H1 (cell line): ENCODE measurements at regions not wholly inside any gene's neighbourhood (a gene's known extent, or its start where the extent isn't known, plus 50 kb on each side); places are given as distances from the start of the nearest gene placed in this dataset.

Experiments used
- CTCF ChIA-PET: fragments of 300-600 bp; sonication (Branson Sonifier 250); formaldehyde crosslinking; loops from one replicate; lab custom pipeline; 2021; ENCODE audit not compliant: partially characterized antibody; lab: Charles Lee
- POLR2A ChIA-PET: fragments of 300-600 bp; sonication (Branson Sonifier 250); formaldehyde crosslinking; loops from one replicate; lab custom pipeline; 2021; ENCODE audit warnings: inconsistent platforms; ENCODE audit not compliant: partially characterized antibody; lab: Charles Lee
- DNase-seq, 2 experiments: peaks; one replicate each; pipeline versions ENCODE4 v3.0.0 to v3.0.0-alpha.2; 2010 to 2022; ENCODE audit warnings: low spot score in 2 of 2, low read depth in 1 of 2, mixed read lengths in 1 of 2
- FAIRE-seq: peaks from 2 replicates; lab custom pipeline; 2011; peaks lifted over from hg19 to GRCh38; lab: Jason Lieb, UNC
- H2AFZ ChIP-seq: 2 replicates; pipeline ENCODE4 v1.8.1; 2012; ENCODE audit warnings: low read length, inconsistent platforms
- H2AK5ac ChIP-seq: 2 replicates; pipeline ENCODE4 v1.6.1; 2013; ENCODE audit warnings: low read depth, low read length
- H2BK120ac ChIP-seq: replicated peaks from 2 replicates; pipeline ENCODE3; 2013; ENCODE audit warnings: low read depth, low read length, inconsistent platforms
- H2BK12ac ChIP-seq: 2 replicates; pipeline ENCODE4 v1.6.1; 2013; ENCODE audit warnings: low read depth, low read length
- H2BK15ac ChIP-seq: 2 replicates; pipeline ENCODE4 v1.6.1; 2013; ENCODE audit warnings: low read length
- H2BK20ac ChIP-seq: 2 replicates; pipeline ENCODE4 v1.6.1; 2013; ENCODE audit warnings: low read length
- H2BK5ac ChIP-seq: 2 replicates; pipeline ENCODE4 v1.6.1; 2013; ENCODE audit warnings: low read depth, low read length
- H3K14ac ChIP-seq: 2 replicates; pipeline ENCODE4 v1.6.1; 2013; ENCODE audit warnings: inconsistent platforms; ENCODE audit not compliant: insufficient read length
- H3K18ac ChIP-seq: 2 replicates; pipeline ENCODE4 v1.6.1; 2013; ENCODE audit warnings: low read length; ENCODE audit errors: extremely low read depth
- H3K23ac ChIP-seq: 2 replicates; pipeline ENCODE4 v1.6.1; 2013; ENCODE audit warnings: inconsistent platforms; ENCODE audit not compliant: insufficient read length
- H3K23me2 ChIP-seq: 2 replicates; pipeline ENCODE4 v1.6.1; 2013; ENCODE audit warnings: low read depth, low read length
- H3K27ac ChIP-seq: 2 replicates; pipeline ENCODE4 v1.6.1; 2011; ENCODE audit warnings: low read depth, low read length, inconsistent platforms
- H3K27me3 ChIP-seq, 4 experiments: replicated peaks in 1 of 4; 1 replicate in 1 of 4; 2 replicates in 3 of 4; pipeline versions ENCODE4 v1.6.1 to v1.8.1; 2011 to 2013; ENCODE audit warnings: low read length in 3 of 4, mild to moderate bottlenecking in 3 of 4, inconsistent platforms in 2 of 4, mixed read lengths in 2 of 4, moderate library complexity in 1 of 4; ENCODE audit not compliant: control insufficient read depth in 3 of 4, insufficient read depth in 3 of 4; ENCODE audit errors: extremely low read depth in 1 of 4
- H3K36me3 ChIP-seq, 4 experiments: 2 replicates each; pipeline versions ENCODE4 v1.6.1 to v1.8.1; 2011 to 2013; ENCODE audit warnings: mild to moderate bottlenecking in 4 of 4, low read length in 3 of 4, moderate library complexity in 2 of 4, control low read depth in 1 of 4, inconsistent platforms in 1 of 4; ENCODE audit not compliant: insufficient read depth in 4 of 4, control insufficient read depth in 2 of 4
- H3K4ac ChIP-seq: replicated peaks from 2 replicates; pipeline ENCODE3; 2013; ENCODE audit warnings: low read length, low read depth, mixed read lengths, inconsistent platforms; ENCODE audit not compliant: insufficient read length
- H3K4me1 ChIP-seq, 4 experiments: replicated peaks in 1 of 4; 1 replicate in 1 of 4; 2 replicates in 3 of 4; pipeline versions ENCODE4 v1.6.1 to v1.8.1; 2011 to 2013; ENCODE audit warnings: low read length in 3 of 4, inconsistent platforms in 2 of 4, mixed read lengths in 1 of 4; ENCODE audit not compliant: insufficient read depth in 4 of 4, control insufficient read depth in 3 of 4
- H3K4me2 ChIP-seq, 2 experiments: 2 replicates each; pipeline versions ENCODE4 v1.6.1 to v1.8.1; 2011 to 2013; ENCODE audit warnings: low read depth in 2 of 2, low read length in 2 of 2, control low read depth in 1 of 2, inconsistent platforms in 1 of 2, mild to moderate bottlenecking in 1 of 2; ENCODE audit not compliant: insufficient read depth in 1 of 2
- H3K4me3 ChIP-seq, 4 experiments: fragments of 200-600, 300-600 bp in 1 of 4; sonication (generic), shearing (Covaris generic), sonication (Bioruptor Twin) in 1 of 4; 2 replicates each; pipeline versions ENCODE4 v1.5.1 to v1.8.1; 2011 to 2016; ENCODE audit warnings: low read length in 4 of 4, low read depth in 3 of 4, control low read depth in 2 of 4, inconsistent platforms in 2 of 4, mild to moderate bottlenecking in 2 of 4, mixed read lengths in 1 of 4, moderate library complexity in 1 of 4; ENCODE audit not compliant: insufficient read depth in 2 of 4; ENCODE audit errors: extremely low read depth in 1 of 4
- H3K56ac ChIP-seq: replicated peaks from 2 replicates; pipeline ENCODE3; 2013; ENCODE audit warnings: low read depth, mild to moderate bottlenecking, mixed read lengths, low read length, inconsistent platforms; ENCODE audit not compliant: insufficient read length
- H3K79me1 ChIP-seq: 2 replicates; pipeline ENCODE4 v1.6.1; 2013; ENCODE audit warnings: low read depth, low read length, control low read depth
- H3K79me2 ChIP-seq, 2 experiments: 2 replicates each; pipeline versions ENCODE4 v1.6.1 to v1.8.1; 2012 to 2013; ENCODE audit warnings: low read length in 2 of 2, mild to moderate bottlenecking in 2 of 2, inconsistent platforms in 1 of 2; ENCODE audit not compliant: insufficient read depth in 2 of 2, control insufficient read depth in 1 of 2
- H3K9ac ChIP-seq, 4 experiments: replicated peaks in 1 of 4; 1 replicate in 1 of 4; 2 replicates in 3 of 4; pipeline versions ENCODE4 v1.6.1 to v1.8.1; 2011 to 2013; ENCODE audit warnings: low read depth in 3 of 4, low read length in 3 of 4, control low read depth in 2 of 4, mild to moderate bottlenecking in 2 of 4, moderate library complexity in 2 of 4, inconsistent platforms in 1 of 4; ENCODE audit errors: extremely low read depth in 1 of 4
- H3K9me3 ChIP-seq, 2 experiments: 2 replicates each; pipeline versions ENCODE4 v1.6.1 to v1.8.1; 2012 to 2013; ENCODE audit warnings: mild to moderate bottlenecking in 2 of 2, moderate library complexity in 2 of 2, control low read depth in 1 of 2, inconsistent platforms in 1 of 2, low read depth in 1 of 2, low read length in 1 of 2, mixed read lengths in 1 of 2; ENCODE audit not compliant: insufficient read depth in 2 of 2
- H4K20me1 ChIP-seq, 2 experiments: replicated peaks in 1 of 2; 2 replicates each; pipeline versions ENCODE3 to v1.8.1; 2011 to 2013; ENCODE audit warnings: inconsistent platforms in 2 of 2, low read length in 2 of 2, mild to moderate bottlenecking in 1 of 2; ENCODE audit not compliant: insufficient read depth in 2 of 2, control insufficient read depth in 1 of 2
- H4K5ac ChIP-seq: 2 replicates; pipeline ENCODE4 v1.6.1; 2013; ENCODE audit warnings: low read length, low read depth, mixed read lengths, inconsistent platforms; ENCODE audit not compliant: insufficient read length
- H4K8ac ChIP-seq: 2 replicates; pipeline ENCODE4 v1.8.0; 2013; ENCODE audit warnings: mild to moderate bottlenecking, moderate library complexity, low read length, inconsistent platforms; ENCODE audit not compliant: insufficient read depth; ENCODE audit errors: extremely low read depth
- H4K91ac ChIP-seq: replicated peaks from 2 replicates; pipeline ENCODE3; 2013; ENCODE audit warnings: low read length, mixed read lengths, inconsistent platforms; ENCODE audit not compliant: insufficient read length
- CEBPB ChIP-seq: IDR thresholded peaks from 2 replicates; pipeline ENCODE4 v1.6.1; 2012; ENCODE audit warnings: low read depth, low read length
- EP300 ChIP-seq, 2 experiments: IDR thresholded peaks; 1 replicate in 1 of 2; 2 replicates in 1 of 2; pipeline ENCODE4 v1.6.1; 2011 to 2012; ENCODE audit warnings: low read depth in 2 of 2, low read length in 2 of 2, mild to moderate bottlenecking in 2 of 2, borderline replicate concordance in 1 of 2, inconsistent platforms in 1 of 2, moderate library complexity in 1 of 2
- JUN ChIP-seq: IDR thresholded peaks from 2 replicates; pipeline ENCODE4 v1.6.1; 2011; ENCODE audit warnings: low read depth, mild to moderate bottlenecking, improper control_type of control experiment, low read length
- KDM4A ChIP-seq: IDR thresholded peaks from one replicate; pipeline ENCODE4 v1.7.1; 2012; ENCODE audit warnings: low read depth, mild to moderate bottlenecking, moderate library complexity, low read length, inconsistent platforms; ENCODE audit not compliant: severe bottlenecking
- NANOG ChIP-seq: IDR thresholded peaks from 2 replicates; pipeline ENCODE4 v1.6.1; 2011; ENCODE audit warnings: low read length, low read depth, mild to moderate bottlenecking, inconsistent platforms; ENCODE audit not compliant: insufficient read depth, poor library complexity, severe bottlenecking
- POLR2AphosphoS5 ChIP-seq: IDR thresholded peaks from 2 replicates; pipeline ENCODE4 v1.6.1; 2011; ENCODE audit warnings: low read depth, low read length
- POU5F1 ChIP-seq: IDR thresholded peaks from 2 replicates; pipeline ENCODE4 v1.6.1; 2011; ENCODE audit warnings: low read depth, mild to moderate bottlenecking, low read length, moderate library complexity
- RAD21 ChIP-seq, 2 experiments: IDR thresholded peaks in 1 of 2; conservative IDR thresholded peaks in 1 of 2; 2 replicates each; pipeline ENCODE4 v1.6.1; 2011; ENCODE audit warnings: low read depth in 2 of 2, low read length in 2 of 2, improper control_type of control experiment in 1 of 2, inconsistent platforms in 1 of 2, mild to moderate bottlenecking in 1 of 2, moderate library complexity in 1 of 2
- SIN3A ChIP-seq, 2 experiments: IDR thresholded peaks in 1 of 2; conservative IDR thresholded peaks in 1 of 2; 2 replicates each; pipeline ENCODE4 v1.6.1; 2011 to 2012; ENCODE audit warnings: low read length in 2 of 2, improper control_type of control experiment in 1 of 2, low read depth in 1 of 2, mild to moderate bottlenecking in 1 of 2
- TEAD4 ChIP-seq: IDR thresholded peaks from 2 replicates; pipeline ENCODE4 v1.6.1; 2012; ENCODE audit warnings: low read depth, low read length, inconsistent platforms, mixed read lengths
- USF2 ChIP-seq: IDR thresholded peaks from 2 replicates; pipeline ENCODE4 v1.6.1; 2011; ENCODE audit warnings: low read length, improper control_type of control experiment
- YY1 ChIP-seq: IDR thresholded peaks from 2 replicates; pipeline ENCODE4 v1.6.1; 2011; ENCODE audit warnings: low read depth, mild to moderate bottlenecking, low read length
- whole genome bisulfite sequencing, 2 experiments: shearing (Covaris generic) in 1 of 2; methylation state at CpG; one replicate each; pipeline versions ENCODE4 v1.1.6 to v1.1.7; 2013 to 2015; ENCODE audit warnings: low lambda C conversion rate in 2 of 2, mixed read lengths in 2 of 2, inconsistent platforms in 1 of 2, low coverage in 1 of 2, missing lambda C conversion rate in 1 of 2; ENCODE audit not compliant: insufficient replicate concordance in 2 of 2, insufficient coverage in 1 of 2, insufficient read length in 1 of 2; ENCODE audit errors: extremely low coverage in 1 of 2, missing lambda C conversion rate in 1 of 2; 5-methylcytosine and 5-hydroxymethylcytosine counted together

DNA sequence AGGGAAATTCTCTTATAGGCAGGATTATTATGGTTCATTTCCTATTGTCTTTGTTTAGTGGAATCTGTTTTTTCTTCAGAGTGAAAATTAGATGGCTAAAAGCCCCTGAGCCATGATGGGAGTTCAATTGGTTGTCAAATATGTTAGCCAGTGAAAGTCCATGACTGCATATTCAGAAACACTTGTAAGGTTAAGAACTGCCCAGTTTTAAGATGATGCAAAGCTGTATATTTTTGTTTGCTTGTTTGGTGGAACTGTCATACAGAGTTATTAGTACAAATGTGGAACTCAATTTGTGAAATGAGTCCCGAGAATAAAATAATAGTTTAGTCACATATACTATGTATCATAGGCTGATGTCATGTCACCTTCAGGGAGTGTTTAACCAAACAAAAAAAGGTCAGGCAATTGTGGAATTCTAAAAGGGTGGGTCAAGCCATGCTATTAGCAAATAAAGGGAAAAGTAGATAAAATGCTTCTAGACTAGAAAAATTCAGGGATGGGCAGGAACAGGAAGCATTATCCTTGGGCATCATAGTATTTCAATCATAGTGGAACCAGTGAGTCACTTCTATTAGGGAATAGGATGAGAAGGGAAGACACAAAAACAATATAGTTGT lies 248.3 kb upstream of the SLITRK1 start:
- H3K4me1 ChIP-seq: no peaks in the 10 kb centered on the region
- ChIA-PET CTCF (interaction anchor here (1.9 kb wide), 1 partner anchor 9 kb away, joined by 6 read pairs; no protein-coding TSS in a partner anchor), POLR2A (no interaction called here)
- no peak overlapping the region for H4K8ac ChIP-seq
- H2AFZ ChIP-seq: peak overlapping the region; percentile 31; the same call in 1 of the 2 replicates
- H3K56ac ChIP-seq: no peak overlapping the region
- H4K91ac ChIP-seq: no peak overlapping the region
- no peak overlapping the region for H2BK15ac ChIP-seq
- no peaks in the 10 kb centered on the region for H3K79me2 ChIP-seq
- no peak overlapping the region for H3K14ac ChIP-seq
- 91% methylated on average over 1 of the region's 1 CpG; no CpG with 5 or more reads in 1 of the 2 experiments for WGBS, 2 experiments
- no peaks in the 10 kb centered on the region for H3K23me2 ChIP-seq
- H2BK5ac ChIP-seq: no peak overlapping the region
- H4K20me1 ChIP-seq: no peaks in the 10 kb centered on the region
- peak overlapping the region; percentile 33 for H2BK120ac ChIP-seq
- H3K18ac ChIP-seq: no peak overlapping the region
- H3K79me1 ChIP-seq: no peaks in the 10 kb centered on the region
- no peak overlapping the region for H2BK20ac ChIP-seq
- no peaks in the 10 kb centered on the region for H3K9me3 ChIP-seq
- H3K27ac ChIP-seq: no peak overlapping the region
- H4K5ac ChIP-seq: no peak overlapping the region
- H3K4ac ChIP-seq: no peak overlapping the region
- H2AK5ac ChIP-seq: no peak overlapping the region
- H2BK12ac ChIP-seq: no peak overlapping the region
- no peak overlapping the region for H3K4me2 ChIP-seq
- H3K36me3 ChIP-seq: no peaks in the 10 kb centered on the region
- DNase-seq (no peak), FAIRE-seq (no peak)
- no peak overlapping the region for H3K9ac ChIP-seq
- no peak overlapping the region for H3K23ac ChIP-seq
- no peaks in the 10 kb centered on the region for H3K27me3 ChIP-seq
- H3K4me3 ChIP-seq: no peak overlapping the region
- TF ChIP-seq TEAD4 (no peak), NANOG (no peak), SIN3A (conservative IDR thresholded peaks at IDR 0.05 in 1 of 2, IDR thresholded peaks at IDR 0.05 in 1 of 2; ENCODE audit: low read depth in 1 of 2, low read length in 2 of 2) (no peak), EP300 (IDR thresholded peaks at IDR 0.05; ENCODE audit: borderline replicate concordance in 1 of 2, low read depth in 2 of 2, low read length in 2 of 2) (no peak), RAD21 (IDR thresholded peaks at IDR 0.05 in 1 of 2, conservative IDR thresholded peaks at IDR 0.05 in 1 of 2; ENCODE audit: low read depth in 2 of 2, low read length in 2 of 2) (no peak), POLR2AphosphoS5 (no peak), USF2 (no peak), CEBPB (no peak), JUN (no peak), KDM4A (no peak), POU5F1 (no peak), YY1 (no peak)
